GM21528 (cell line): ENCODE measurements at regions not wholly inside any gene's neighbourhood (a gene's known extent, or its start where the extent isn't known, plus 50 kb on each side); places are given as distances from the start of the nearest gene placed in this dataset.
"Not testable (repeated sequence)": the region's sequence is repeated elsewhere in the genome, so short reads cannot be mapped to it uniquely, and the experiment has no call there.

Experiments used
- ATAC-seq: cut with Tn5 transposase; IDR thresholded peaks from one replicate; pipeline ENCODE4 v1.9.1; 2021; ENCODE audit warnings: mild to moderate bottlenecking, moderate library complexity; ENCODE audit not compliant: unreplicated experiment, low FRiP score

DNA sequence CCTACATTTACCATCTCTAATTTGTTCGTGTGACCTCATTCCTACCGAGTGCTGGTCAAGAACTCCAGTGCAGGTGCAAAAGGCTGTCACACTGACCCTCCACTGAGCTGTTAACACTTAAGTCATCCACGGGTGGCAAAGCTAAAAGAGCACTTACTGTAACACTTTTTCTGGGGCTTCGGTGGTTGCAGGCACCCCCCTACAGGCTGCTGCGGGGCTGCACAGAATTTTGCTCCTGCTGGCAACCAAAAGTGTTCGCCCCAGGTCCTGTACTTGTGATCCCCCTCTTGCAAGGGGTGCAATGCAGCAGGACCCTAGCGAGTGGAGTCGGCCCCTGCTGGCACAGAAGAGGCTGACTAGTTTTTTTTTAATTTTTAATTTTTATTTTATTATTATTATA is 298.9 kb upstream of the CNTNAP2 start:
- no peak for ATAC-seq

DNA sequence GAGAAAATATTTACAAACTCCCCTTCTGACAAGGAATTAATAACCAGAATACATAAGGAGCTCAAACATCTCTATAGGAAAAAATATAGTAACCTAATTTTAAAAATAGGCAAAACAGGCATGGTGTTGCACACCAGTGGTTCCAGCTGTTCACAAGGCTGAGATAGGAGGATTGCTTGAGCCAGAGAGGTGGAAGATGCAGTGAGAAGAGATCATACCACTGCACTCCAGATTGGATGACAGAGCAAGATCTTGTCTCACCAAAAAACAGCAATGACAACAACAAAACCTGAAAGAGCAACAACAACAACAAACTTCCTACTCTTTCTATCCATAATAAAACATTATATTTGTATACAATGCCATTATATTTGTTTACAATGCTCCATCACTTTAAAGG is 304.4 kb upstream of the CNTNAP2 start:
- ATAC-seq: no peak

DNA sequence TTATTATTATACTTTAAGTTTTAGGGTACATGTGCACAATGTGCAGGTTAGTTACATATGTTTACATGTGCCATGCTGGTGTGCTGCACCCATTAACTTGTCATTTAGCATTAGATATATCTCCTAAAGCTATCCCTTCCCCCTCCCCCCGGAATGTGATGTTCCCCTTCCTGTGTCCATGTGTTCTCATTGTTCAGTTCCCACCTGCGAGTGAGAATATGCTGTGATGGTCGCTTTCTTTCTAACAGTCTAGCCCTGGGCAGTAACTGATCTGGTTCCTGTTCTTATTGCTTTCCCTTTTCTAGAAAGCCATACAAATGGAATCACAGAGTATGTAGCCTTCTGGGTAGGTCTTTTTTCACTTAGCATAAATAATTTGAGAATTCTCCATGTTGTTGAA is 311.1 kb upstream of the CNTNAP2 start:
- ATAC-seq: not testable (repeated sequence)

DNA sequence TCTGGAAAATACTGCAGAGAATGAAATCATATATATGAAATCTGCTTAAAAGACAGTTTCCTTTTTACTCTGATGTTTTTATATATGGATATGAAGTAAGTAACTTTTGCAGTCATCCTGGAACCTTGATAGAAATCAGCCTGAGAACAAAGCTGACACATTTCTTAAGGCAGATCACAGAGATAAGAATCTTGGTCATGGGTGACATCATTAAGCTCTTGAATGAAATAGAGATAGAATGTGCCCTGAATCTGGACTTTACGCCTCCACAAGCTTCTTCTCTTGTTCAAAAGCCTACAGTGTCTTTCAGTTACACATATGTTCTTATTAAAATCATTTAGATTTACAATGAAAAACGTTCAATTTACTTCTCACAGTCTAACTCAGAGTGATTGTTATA is 319.1 kb upstream of the CNTNAP2 start:
- ATAC-seq: no peak

DNA sequence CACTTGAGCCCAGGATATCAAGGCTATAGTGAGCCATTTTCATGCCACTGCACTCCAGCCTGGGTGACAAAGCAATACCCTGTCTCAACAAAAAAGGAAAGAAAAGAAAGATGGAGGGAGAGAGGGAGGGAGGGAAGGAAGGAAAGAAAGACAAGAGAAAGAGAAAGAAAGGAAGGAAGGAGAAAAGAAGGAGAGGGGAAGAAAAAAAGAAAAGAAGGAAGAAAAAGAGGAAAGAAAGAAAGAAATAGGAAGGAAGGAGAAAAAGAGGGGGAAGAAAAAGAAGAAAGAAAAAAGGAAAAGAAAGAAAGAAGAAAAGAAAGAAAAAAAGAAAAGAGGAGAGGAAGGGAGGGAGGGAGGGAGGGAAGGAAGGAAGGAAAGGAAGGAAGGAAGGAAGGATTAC is 321.5 kb upstream of the CNTNAP2 start:
- no peak for ATAC-seq

DNA sequence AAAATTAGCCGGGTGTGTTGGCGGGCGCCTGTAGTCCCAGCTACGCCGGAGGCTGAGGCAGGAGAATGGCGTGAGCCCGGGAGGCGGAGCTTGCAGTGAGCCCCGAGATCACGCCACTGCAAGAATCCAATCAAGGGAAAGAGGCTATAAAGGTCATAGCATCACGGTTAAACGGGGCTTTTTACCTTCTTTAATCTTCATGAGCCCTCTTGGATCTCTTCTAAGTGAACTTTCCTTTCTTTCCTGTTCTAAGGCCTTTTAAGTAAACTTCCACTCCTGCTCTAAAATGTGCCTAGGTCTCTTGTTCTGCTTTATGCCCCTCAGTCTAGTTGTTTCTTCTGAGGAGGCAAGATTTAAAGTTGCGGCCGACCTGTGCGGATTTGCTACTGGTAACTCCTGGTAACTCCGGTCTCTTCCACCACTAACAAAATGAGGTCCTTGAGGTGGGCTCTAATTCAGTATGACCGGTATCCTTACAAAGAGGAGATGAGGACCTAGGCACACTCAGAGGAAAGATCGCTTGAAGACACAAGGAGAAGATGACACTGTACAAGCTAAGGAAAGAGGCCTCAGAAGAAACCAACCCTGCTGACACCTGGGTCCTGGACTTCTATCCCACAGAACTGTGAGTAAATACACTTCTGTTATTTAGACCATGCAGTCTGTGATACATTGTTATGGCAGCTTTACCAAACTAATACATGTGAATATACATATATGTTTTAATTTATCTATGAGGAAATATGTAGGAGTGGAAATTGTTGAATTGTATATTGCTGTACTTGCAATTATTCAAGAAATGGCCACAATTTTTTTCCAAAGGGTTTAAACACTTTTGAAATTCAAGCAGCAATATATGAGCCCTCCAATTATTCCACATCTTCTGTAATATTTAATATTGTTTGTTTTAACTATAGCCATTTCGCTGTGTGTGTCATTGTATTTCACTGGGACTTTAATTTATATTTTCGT is 331.5 kb upstream of the CNTNAP2 start:
- ATAC-seq: no peak

DNA sequence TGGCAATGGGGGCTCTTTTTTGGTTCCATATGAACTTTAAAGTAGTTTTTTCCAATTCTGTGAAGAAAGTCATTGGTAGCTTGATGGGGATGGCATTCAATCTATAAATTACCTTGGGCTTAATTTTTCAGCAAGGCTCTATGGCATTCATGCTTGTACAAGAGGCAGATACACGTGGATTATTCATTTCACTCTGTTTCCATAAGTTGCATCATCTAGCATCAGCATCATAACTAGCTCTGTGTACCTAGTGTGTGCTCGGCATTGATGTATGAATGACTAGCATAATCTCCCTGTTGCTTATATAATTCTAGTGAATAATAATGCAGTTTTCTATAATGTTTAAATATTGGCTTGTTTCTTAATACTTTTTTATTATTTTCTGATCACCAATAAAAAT is 335.2 kb upstream of the CNTNAP2 start:
- not testable (repeated sequence) for ATAC-seq

DNA sequence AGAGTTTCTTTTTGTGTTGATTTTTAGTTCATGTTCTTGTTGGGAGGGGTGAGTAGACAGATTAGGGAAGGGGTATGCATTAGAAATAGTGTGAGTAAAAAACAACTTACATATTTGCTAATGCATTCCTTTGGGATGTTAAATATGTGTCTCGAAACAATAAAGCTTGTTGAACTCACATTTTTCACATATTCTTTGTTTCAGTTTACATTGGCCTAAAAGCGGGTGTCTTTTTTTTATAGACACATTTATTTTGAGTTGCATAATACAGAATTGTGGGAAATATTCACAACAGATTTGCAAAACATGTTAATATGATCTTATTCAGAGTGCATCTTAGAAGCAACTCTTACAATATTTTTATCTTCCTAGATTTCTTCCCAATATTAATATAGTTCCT is 337.5 kb upstream of the CNTNAP2 start:
- no peak for ATAC-seq

DNA sequence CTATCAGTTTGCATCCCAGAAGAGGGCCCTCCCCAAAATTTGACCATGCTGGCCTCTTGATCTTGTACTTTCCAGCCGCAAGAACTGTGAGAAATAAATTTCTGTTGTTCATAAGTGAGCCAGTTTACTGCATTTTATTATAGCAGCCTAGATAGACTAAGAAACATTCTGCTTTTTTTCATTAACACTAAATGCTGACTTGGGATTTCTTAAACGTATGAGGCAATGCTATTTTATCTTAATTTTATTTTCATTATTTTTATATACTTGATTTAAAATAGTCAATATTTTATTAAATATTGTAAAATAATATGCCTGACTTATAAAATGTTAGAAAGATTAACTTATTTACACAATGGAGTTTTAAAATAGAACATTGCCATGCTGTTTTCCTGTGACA is 341.8 kb upstream of the CNTNAP2 start:
- no peak for ATAC-seq

DNA sequence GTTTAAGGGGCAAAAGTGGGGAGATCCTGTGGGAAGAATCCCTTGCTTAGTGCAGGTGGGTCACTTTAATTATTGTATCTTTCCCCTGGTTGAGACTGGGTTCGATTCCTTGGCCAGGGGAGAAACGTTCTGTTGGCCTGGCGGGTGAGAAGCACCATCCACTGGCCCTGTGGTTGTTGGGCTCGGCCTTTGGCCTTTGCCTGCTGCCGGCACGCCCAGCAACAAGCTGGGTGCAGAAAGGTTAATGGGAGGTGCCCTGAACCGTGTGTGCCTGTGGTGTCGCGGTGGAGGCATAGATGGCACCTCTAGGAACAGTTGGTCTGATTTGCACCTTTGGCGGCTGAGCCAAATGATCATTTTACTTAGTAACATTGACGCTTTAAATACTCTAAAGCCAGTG is 363.6 kb upstream of the CNTNAP2 start:
- no peak for ATAC-seq

DNA sequence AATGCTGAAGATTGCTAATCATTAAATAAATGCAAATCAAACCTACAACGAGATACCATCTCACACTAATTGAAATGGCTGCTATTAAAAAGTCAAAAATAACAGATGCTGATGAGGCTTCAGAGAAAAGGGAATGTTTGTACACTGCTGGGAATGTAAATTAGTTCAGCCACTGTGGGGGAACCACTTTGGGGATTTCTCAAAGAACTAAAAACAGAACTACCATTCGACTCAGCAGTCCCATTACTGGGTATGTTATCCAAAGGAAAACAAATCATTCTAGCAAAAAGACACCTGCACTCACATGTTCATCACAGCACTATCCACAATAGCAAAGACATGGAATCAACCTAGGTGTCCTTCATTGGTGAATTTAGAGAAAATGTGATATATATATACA is 379.0 kb upstream of the CNTNAP2 start:
- ATAC-seq: no peak

DNA sequence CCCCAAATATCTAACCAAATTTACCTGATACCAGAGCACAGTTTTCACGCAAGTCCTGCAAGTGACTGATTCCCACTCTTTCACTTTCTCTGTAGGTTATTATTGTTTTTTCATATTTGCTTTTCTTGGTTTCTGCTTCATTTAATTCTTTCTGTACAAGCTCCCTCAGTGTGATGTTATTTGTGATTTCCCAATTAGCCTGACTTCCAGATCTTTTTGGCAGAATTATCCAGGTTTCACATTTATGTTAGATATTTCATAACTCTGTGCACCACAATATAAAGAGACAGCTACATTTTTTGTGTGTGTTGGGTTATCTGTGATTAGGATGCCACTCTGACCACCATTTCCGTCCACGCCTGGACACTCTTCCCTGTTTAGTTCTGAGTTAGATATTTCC is 381.5 kb upstream of the CNTNAP2 start:
- no peak for ATAC-seq

DNA sequence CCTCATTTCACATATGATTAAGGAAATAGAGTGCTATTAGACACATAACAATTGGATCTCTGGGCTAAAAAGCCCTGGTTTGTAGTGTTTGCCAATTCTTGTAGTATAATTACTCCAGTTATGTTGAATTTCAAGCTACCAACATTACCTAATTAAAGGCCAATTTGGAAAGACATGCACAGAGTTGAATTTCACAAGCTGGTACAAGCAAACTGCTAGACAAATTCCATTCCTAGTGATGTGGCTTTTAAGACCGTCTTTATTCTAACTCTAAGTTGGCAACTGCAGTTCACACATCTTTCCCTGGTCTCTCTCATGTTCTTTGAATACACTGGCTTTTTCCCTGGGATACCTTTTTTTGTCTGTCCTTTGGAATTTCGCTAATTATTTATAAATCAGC is 384.1 kb upstream of the CNTNAP2 start:
- ATAC-seq: no peak

DNA sequence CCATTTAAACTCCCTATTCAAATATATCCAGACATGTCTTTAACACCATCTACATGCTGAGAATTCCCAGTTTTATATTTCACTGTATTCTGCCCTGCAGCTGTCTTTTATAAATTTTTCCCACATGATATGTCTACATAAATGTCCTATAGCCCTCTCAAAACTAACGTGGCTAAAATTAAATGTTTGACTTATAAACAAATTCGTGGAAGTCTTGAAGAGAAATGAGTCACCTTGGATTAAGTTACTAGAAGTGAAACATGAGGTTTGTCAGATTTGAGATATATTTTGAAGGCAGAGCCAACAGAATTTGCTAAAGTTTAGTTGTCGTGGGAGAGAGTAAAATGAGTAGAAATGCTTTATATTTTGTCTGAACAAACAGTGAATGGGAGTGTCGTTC is 386.9 kb upstream of the CNTNAP2 start:
- no peak for ATAC-seq

DNA sequence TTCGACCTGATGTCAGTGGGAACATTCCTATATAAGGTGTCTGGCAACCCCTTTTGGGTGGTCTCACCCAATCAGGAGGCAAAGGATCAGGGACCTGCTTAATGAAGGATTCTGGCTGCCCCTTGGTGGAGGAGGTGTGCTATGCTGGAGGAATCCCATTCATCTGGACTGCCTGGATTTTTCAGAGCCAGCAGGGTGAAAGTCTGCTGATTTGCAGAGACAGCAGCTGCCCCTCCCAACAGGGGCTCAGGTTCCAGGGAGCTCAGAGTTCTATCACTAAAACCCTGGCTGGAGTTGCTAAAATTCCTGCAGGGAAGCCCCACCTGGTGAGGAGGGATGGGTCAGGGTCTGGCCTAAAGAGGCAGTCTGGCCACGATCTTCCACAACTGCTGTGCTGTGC is 398.5 kb upstream of the CNTNAP2 start:
- ATAC-seq: no peak

DNA sequence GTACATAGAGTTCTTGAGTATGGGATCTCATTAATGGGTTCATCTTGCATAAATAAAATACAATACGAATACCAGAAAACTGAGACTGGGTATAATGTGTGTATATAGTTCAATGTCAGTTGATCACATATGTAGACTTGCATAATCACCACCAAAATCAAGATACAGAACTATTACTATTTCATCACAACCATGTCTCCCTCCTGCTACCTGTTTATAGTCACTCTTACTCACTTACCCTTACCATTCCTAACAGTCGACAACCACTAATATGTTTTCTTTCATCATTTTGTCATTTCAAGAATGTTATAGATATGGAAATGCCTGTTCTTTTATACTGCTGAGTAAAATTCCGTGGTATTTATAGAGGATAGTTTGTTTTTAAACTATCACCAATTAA is 416.1 kb upstream of the CNTNAP2 start:
- no peak for ATAC-seq

DNA sequence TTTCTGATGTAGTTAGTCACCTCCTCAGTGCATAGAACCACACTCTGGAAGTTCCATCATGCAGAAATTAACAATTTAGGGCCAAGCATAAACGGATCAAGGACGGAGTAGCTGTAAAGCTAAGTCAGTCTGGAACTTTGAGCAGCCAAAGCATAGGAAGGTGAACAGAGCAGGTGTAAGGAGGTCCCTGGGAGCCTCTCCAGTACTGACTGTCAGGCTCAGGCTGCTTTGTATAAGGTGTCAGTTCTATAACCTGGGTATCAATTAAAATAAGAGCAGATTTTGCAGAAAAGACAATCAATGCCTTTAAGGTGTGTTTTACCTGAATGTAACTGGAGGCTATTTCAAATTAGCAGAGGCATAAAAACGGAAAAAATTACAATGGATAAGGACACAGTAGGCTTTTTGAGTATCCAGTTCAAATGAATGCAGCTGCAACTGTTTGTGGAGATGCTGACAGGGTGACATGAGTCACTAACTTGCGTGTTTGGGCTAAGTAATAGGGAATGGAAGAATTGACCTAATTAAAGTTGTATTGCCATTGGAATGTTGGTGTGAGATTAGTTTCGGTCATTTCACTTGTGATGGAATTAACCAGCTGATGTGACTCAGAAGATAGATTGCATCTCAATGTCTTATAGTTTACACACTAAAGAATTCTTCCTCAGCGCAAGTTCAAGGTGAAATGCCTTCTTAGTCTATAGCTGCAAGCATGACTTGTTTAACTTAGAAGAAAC is 417.9 kb upstream of the CNTNAP2 start:
- no peak for ATAC-seq

DNA sequence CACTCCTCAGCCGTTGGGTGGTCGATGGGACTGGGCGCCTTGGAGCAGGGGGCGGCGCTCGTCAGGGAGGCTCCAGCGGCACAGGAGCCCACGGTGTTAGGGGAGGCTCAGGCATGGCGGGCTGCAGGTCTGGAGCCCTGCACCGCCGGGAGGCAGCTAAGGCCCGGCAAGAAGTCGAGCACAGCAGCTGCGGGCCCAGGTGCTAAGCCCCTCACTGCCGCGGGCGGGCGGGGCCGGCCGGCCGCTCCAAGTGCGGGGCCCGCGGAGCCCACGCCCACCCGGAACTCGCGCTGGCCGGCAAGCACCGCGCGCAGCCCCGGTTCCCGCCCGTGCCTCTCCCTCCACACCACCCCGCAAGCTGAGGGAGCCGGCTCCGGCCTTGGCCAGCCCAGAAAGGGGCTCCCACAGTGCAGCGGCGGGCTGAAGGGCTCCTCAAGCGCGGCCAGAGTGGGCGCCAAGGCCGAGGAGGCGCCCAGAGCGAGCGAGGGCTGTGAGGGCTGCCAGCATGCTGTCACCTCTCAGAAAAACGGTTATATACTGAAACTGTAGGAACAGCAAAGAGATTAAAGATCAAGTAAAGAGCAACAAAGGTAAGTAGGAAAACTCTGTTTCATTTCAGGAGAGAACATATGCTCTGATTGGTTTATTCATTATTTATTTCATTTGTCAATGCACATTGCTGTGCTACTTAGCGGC is 419.0 kb upstream of the CNTNAP2 start:
- not testable (repeated sequence) for ATAC-seq

DNA sequence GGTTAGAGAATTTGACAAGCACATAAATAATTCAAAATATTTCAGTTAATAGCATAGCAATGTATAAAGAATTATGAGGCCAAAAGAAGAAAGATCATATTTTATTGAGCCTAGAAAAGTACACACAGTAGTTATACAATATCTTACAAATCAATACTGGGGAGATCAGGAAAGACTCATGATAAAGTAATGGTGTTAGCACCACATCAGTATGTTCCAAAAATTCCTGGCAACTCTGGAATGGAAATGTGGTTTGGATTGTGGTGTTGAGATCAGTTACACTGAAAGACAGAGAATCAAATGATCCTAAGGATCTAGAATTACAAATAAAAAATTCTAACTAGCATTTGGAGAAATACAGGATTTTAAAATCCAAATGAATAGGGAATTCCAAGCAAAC is 420.5 kb upstream of the CNTNAP2 start:
- ATAC-seq: no peak

DNA sequence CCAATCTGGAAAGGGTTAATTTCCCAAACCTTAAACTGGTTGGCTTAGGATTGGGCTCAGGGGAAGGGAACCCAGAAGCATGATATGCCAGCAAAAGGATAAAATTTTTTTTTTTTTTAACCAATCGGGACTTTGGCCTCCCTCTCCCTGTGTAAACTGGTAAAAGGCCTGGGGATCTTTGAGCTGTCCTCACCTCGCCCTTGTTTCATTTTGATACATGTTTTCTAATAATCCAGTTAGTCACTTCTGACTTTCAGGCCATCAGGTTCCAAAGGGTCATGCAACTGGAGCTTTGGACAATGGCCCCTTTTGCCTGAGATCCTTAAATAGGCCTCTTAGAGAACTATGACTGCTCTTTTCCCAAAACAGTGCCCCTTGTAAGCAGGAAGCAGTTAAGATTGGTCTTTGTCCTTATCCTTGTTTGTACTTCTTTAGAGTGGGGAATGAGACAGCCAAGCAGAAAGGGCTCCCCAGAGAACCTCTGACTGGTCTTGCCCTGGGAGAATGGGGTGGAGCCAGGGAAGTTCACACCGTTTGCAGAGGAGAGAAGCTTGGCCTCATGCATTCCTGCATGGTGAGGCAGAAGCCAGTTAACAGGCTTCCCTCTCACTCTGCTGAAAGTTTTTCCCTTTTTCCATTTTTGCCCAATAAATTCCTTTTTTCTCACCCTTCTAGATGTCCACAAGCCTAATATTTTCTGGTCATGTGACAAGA is 424.2 kb upstream of the CNTNAP2 start:
- no peak for ATAC-seq
